ENCODE measurements at regions not wholly inside any gene's neighbourhood (a gene's known extent, or its start where the extent isn't known, plus 50 kb on each side); places are given as distances from the start of the nearest gene placed in this dataset.

- DNase-seq, result no peak
These were observed 855.9 kb downstream of the GRID1 start for GRCh38 chr10:85510682-85511081.

- DNase-seq, result no peak
These were observed 853.2 kb downstream of the GRID1 start for GRCh38 chr10:85513436-85513835.

GRCh38 chr10:85515316-85515715, 851.3 kb downstream of the GRID1 start:
- DNase-seq, result no peak

- no peak for DNase-seq
These were observed 842.5 kb downstream of the GRID1 start for GRCh38 chr10:85524001-85524666.

GRCh38 chr10:85527616-85528317, 838.8 kb downstream of the GRID1 start:
- no peak for DNase-seq

- no peak for DNase-seq
These were observed 838.3 kb downstream of the GRID1 start for GRCh38 chr10:85528318-85528652.

- no peak for DNase-seq
These were observed 834.9 kb downstream of the GRID1 start for GRCh38 chr10:85531706-85532105.

GRCh38 chr10:85532773-85533172, 833.8 kb downstream of the GRID1 start:
- no peak for DNase-seq

- DNase-seq, result no peak
These were observed 830.7 kb downstream of the GRID1 start for GRCh38 chr10:85535926-85536325.

GRCh38 chr10:85537561-85537960, 829.0 kb downstream of the GRID1 start:
- DNase-seq, result no peak

- DNase-seq, result no peak
These were observed 828.0 kb downstream of the GRID1 start for GRCh38 chr10:85538601-85539000.

GRCh38 chr10:85542152-85542551, 824.4 kb downstream of the GRID1 start:
- DNase-seq, result no peak

- no peak for DNase-seq
These were observed 823.5 kb downstream of the GRID1 start for GRCh38 chr10:85542936-85543730.

- no peak for DNase-seq
These were observed 821.6 kb downstream of the GRID1 start for GRCh38 chr10:85544956-85545355.

- DNase-seq, result no peak
These were observed 820.7 kb downstream of the GRID1 start for GRCh38 chr10:85545874-85546273.

GRCh38 chr10:85547460-85548023, 819.1 kb downstream of the GRID1 start:
- no peak for DNase-seq

- DNase-seq, result peak; percentile 3
These were observed 818.6 kb downstream of the GRID1 start for GRCh38 chr10:85548034-85548433.

All from stimulated activated CD4-positive, alpha-beta T cell treated with anti-CD3 and anti-CD28 coated beads, Interleukin-4, amount 100 ng/mL, for 1 hour (primary cell).